Skin epidermis (tissue), 12 donors: ENCODE measurements at regions not wholly inside any gene's neighbourhood (a gene's known extent, or its start where the extent isn't known, plus 50 kb on each side); places are given as distances from the start of the nearest gene placed in this dataset.
"Not testable (repeated sequence)": the region's sequence is repeated elsewhere in the genome, so short reads cannot be mapped to it uniquely, and the experiment has no call there.

Experiments
- H3K27ac ChIP-seq, 21 experiments: fragments of 200-600 bp; sonication (generic) in 11 of 21; one replicate each; pipeline ENCODE4 v1.5.0; 2020; ENCODE audit warnings: mild to moderate bottlenecking in 3 of 21, inconsistent platforms in 2 of 21, moderate library complexity in 2 of 21
- H3K4me3 ChIP-seq, 7 experiments: fragments of 200-600 bp; sonication (generic) in 2 of 7; one replicate each; pipeline ENCODE4 v1.5.0; 2020; ENCODE audit warnings: inconsistent platforms in 2 of 7, mild to moderate bottlenecking in 2 of 7, moderate library complexity in 1 of 7

DNA sequence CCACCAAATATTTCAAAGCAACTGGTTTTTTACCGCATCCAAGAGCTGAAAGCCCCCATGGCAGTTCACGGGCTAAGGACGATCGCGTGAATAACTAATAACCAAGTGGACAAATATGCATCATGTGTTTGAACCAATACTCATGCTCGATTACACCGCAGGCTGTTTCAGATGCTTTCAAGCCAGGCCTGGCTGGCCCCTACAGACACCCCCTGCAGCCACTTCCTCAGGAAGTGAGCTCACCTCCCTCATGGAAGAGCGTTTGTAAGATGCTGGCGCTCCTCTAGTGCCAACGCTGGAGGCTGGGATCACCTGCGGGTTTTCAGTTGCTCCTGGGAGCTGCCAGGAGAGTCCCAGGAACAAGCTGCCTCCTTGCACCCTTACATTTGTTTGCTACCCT is 53.9 kb upstream of the PTCH1 start:
- no peak overlapping the region for H3K4me3 ChIP-seq
- H3K27ac ChIP-seq = peak overlapping the region in 2 of 21 experiments; percentile 33 to 40

DNA sequence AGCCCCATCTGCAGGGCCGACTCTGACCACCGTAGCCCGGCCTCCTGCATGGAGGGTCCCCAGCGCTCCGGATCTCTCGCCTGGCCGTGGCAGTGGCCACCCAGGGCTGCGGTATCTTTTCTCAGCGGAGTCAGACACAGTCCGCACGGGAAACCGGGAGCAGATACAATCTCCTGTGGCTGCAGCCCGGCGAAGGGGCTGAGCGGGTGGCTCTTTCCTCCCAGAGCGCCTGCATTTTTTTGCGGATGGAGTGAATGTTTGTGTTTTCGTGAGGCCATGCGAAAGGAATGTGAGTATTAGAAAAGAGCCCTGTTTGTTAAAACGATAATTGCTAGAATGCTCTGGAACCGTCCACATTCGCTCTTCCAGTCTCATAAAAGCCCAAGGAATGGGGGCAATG is 53.4 kb upstream of the PTCH1 start:
- Histone ChIP-seq H3K4me3 (no peak overlapping the region), H3K27ac (peak overlapping the region in 2 of 21 experiments; percentile 21 to 54)

DNA sequence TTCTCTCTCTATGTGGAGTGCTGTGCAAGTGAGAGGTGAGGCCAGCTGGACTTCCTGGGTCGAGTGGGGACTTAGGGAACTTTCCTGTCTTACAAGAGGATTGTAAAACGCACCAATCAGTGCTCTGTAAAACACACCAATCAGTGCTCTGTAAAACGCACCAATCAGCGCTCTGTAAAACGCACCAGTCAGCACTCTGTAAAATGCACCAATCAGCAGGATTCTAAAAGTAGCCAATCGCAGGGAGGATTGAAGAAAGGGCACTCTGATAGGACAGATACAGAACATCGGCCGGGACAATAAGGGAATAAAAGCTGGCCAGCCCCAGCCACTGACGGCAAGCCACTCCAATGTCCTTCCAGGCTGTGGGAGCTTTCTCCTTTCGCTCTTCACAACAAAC is 52.0 kb upstream of the PTCH1 start:
- not testable (repeated sequence) for H3K4me3 ChIP-seq, H3K27ac ChIP-seq
